ENCODE measurements at regions not wholly inside any gene's neighbourhood (a gene's known extent, or its start where the extent isn't known, plus 50 kb on each side); places are given as distances from the start of the nearest gene placed in this dataset.

GRCh38 chr18:73639788-73640187 lies 507.8 kb downstream of the FBXO15 start:
- DNase-seq (ENCODE audit: low read depth): no peak

- DNase-seq (ENCODE audit: low read depth): no peak
These were observed 508.9 kb downstream of the FBXO15 start for GRCh38 chr18:73638709-73639108.

GRCh38 chr18:73636355-73636754 lies 511.3 kb downstream of the FBXO15 start:
- DNase-seq (ENCODE audit: low read depth): no peak

GRCh38 chr18:73626859-73627258 lies 520.8 kb downstream of the FBXO15 start:
- DNase-seq (ENCODE audit: low read depth): no peak

GRCh38 chr18:73626221-73626620 lies 521.4 kb downstream of the FBXO15 start:
- no peak for DNase-seq (ENCODE audit: low read depth)

- no peak for DNase-seq (ENCODE audit: low read depth)
These were observed 526.5 kb downstream of the FBXO15 start for GRCh38 chr18:73621091-73621490.

- DNase-seq (ENCODE audit: low read depth): no peak
These were observed 529.7 kb downstream of the FBXO15 start for GRCh38 chr18:73617981-73618380.

- DNase-seq (ENCODE audit: low read depth): no peak
These were observed 532.1 kb downstream of the FBXO15 start for GRCh38 chr18:73615506-73615905.

GRCh38 chr18:73614812-73615211 lies 532.8 kb downstream of the FBXO15 start:
- no peak for DNase-seq (ENCODE audit: low read depth)

GRCh38 chr18:73613706-73614340 lies 533.8 kb downstream of the FBXO15 start:
- no peak for DNase-seq (ENCODE audit: low read depth)

GRCh38 chr18:73597832-73598615 lies 549.6 kb downstream of the FBXO15 start:
- no peak for DNase-seq (ENCODE audit: low read depth)

- no peak for DNase-seq (ENCODE audit: low read depth)
These were observed 552.9 kb downstream of the FBXO15 start for GRCh38 chr18:73594749-73595148.

GRCh38 chr18:73593207-73593606 lies 554.4 kb downstream of the FBXO15 start:
- no peak for DNase-seq (ENCODE audit: low read depth)

- no peak for DNase-seq (ENCODE audit: low read depth)
These were observed 556.7 kb downstream of the FBXO15 start for GRCh38 chr18:73590950-73591349.

- no peak for DNase-seq (ENCODE audit: low read depth)
These were observed 567.9 kb downstream of the FBXO15 start for GRCh38 chr18:73579698-73580097.

GRCh38 chr18:73577365-73577764 lies 570.3 kb downstream of the FBXO15 start:
- DNase-seq (ENCODE audit: low read depth): no peak

GRCh38 chr18:73563901-73564472 lies 583.6 kb downstream of the FBXO15 start:
- no peak for DNase-seq (ENCODE audit: low read depth)

GRCh38 chr18:73563345-73563744 lies 584.3 kb downstream of the FBXO15 start:
- no peak for DNase-seq (ENCODE audit: low read depth)

- DNase-seq (ENCODE audit: low read depth): no peak
These were observed 590.7 kb downstream of the FBXO15 start for GRCh38 chr18:73556904-73557303.

- DNase-seq (ENCODE audit: low read depth): no peak
These were observed 595.5 kb downstream of the FBXO15 start for GRCh38 chr18:73552171-73552570.

- DNase-seq (ENCODE audit: low read depth): no peak
These were observed 596.4 kb downstream of the FBXO15 start for GRCh38 chr18:73551211-73551610.

- no peak for DNase-seq (ENCODE audit: low read depth)
These were observed 598.4 kb downstream of the FBXO15 start for GRCh38 chr18:73549236-73549635.

GRCh38 chr18:73545472-73545871 lies 602.2 kb downstream of the FBXO15 start:
- no peak for DNase-seq (ENCODE audit: low read depth)

All from activated T-cell treated with anti-CD3 and anti-CD28 coated beads for 24 hours (primary cell).